ENCODE measurements at regions not wholly inside any gene's neighbourhood (a gene's known extent, or its start where the extent isn't known, plus 50 kb on each side); places are given as distances from the start of the nearest gene placed in this dataset.
"Not testable (repeated sequence)": the region's sequence is repeated elsewhere in the genome, so short reads cannot be mapped to it uniquely, and the experiment has no call there.

DNA sequence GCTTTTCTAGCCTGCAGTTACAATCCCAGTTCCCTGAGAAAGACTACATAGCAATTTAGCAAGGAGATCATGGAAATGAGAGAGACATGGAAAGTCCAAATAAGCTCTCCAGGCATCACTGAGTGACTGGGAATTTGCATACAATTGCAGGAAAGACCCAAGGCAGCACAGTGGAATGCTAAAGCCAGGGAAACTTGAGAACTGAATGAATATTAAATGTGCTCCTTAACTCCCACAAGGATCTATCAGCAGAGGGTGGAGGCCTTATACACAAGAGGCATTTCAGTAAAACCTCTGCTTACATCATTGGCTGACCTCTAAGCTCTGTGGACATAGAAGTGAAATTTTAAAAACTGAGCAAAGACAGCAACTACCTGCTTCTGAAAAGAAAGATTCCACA, 355.6 kb upstream of the DAB2 start:
- peak; percentile 23 for DNase-seq

DNA sequence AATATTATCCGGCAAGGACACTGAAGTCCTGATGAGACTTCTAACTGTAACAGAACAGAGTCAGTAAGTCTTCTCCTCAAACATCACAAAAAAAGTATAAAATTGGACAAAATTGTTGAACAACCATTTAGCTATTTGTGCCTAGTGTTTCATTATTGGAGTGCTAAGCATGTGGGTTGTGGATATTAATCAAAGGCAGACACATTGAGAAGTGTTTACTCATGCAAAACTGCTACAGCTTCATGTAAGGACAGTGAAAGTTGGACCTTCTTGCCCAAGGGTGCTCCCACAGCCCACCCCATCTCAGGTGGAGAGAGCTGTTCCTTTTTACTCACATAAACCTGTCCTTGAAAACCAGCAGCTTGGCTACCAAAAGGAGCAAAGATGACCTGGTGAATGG, 355.1 kb upstream of the DAB2 start:
- no peak for DNase-seq

DNA sequence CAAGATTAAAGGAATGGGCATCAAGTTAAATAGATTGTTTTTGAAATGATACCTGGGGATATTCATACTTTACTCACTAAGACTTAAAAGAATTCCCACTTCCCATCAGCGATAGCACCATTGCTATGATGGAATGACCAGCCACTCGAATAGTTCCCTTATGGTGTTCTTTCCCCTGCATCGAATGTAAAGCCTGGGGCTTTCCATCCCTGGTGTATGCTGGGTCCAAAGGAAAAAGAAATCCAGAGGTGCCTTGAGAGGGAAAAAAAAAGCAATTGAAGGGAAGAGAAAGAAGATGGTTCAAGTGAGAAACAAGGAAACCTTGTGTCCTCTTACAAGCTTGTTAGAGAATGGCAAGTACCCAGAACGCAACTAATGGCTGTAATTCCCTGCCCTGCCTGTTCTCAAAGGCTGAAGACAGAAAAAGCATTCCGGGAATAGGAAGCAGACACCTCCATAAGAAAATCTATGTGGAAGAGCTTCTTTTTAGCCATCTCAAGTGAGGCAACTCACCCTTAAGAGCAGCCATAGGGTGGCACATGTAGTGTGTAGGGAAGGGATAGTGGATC, 351.1 kb upstream of the DAB2 start:
- no peak for DNase-seq

DNA sequence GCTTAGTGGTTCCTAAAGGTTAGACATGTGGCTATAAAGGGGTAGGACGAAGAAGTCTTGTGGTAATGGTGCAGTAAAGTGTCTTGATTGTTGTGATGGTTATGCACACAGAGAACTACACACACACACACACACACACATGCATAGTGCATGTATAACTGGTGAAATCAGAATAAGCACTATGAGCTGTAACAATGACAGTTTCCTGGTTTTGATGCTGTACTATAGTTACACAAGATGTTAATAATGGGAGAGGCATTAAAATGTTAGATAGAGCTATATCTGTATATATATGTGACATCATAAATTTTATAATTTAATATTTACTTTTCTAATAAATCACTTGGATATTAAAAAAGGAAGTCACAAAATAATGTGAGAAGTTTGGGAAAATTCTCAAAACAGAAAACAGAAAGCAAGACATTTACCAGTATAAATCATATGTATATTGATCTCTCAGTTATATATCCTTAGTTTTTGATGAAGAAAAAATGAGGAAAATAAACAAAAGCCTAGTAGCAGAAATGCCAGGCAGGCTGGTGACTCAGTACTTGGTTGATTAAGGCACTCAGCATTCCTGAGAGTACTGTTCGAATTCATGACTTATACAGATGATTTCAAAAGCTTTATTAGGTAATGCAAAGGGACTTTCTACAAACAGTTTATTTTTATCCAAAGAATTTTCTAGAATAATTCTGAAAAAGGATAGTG, 350.5 kb upstream of the DAB2 start:
- peak; percentile 68 for DNase-seq

DNA sequence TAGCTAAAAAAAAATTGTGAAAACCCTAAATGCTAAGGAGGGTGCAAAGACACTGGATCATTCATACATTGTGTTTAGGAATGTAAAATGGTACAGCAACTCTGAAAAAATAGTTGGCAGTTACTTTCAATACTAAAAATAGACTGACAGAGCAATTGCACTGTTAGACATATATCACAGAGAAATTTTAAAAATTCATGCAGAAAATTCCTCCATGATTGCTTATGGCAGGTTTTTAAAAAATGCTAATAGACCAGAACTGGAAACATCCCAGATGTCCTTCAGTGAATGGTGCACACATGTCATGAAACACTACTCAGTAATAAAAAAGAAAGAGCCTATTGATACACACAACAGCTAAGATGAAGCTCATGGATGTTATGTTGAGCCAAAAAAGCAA, 349.8 kb upstream of the DAB2 start:
- no peak for DNase-seq

DNA sequence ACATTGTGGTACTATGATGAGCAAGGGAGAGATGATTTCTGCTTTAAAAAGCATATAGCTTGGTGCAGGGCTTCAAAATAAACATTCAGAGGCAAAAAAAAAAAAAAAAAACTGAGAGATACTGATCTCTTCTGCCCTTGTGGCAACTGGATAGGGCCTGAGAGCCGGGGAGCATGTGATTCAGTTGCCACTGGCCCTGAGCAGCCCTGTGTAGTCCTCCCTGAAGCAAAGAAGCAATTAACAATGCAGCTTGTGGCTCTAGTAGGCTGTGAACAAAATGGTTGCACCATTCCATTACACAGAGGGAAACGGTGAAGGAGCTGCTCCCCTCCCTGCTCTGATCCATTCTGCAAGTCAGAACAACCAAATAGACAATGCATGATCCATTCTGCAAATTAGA, 347.5 kb upstream of the DAB2 start:
- no peak for DNase-seq

DNA sequence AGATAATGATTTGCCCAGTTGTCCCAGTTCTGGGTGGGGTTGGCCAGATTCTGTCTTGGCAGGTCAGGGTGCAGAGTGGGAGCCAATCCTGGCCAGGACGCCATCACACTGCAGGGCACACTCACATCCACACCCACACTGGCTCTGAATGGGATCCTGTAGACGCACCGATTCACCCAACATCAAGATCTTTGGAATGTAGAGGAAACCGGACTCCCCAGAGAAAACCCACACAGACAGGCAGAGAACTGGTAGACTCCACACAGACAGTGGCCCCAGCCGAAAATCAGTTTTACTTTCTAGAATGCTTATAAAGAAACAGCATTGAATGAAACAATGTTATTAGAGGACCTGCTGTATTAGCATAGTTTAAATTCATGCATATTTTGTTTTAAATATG, 343.1 kb upstream of the DAB2 start:
- no peak for DNase-seq

DNA sequence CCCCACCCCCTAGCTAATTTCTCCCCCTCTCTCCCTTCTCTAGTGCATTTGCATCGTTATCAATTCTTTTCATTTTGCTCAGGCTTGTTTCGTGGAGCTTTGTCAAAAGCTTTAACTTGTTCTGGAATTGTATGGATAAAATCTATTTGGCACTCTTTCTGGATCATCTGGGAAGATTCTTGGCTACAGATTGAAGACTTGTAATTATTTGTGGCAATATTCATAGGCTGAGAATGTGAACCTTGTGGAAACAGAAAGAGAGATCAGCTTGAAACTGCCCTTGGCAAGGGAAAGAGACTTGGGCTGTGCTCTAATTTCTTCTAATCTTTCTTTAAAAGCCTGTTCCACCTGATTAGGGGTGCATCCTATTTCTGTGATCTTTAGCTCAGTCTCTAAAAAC, 340.6 kb upstream of the DAB2 start:
- DNase-seq, result no peak

DNA sequence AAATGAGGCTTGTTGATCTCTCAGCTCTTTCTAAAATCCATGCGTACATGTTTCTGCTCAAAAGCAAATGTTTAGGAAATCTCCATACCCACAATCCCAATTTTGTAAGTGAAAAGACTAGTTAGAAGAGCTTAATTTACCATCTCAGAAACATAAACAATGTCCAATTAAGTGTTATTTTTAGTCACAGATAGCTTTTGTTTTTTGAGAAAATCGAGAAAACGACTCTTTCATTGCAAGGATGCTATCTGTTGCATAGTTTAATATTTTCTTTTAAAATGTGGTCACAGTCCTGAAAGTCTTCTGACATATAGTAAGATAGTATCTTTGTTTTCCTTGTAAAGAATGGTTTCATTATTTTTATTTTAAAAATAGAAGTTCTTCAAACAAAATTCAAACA, 338.0 kb upstream of the DAB2 start:
- DNase-seq, result no peak

DNA sequence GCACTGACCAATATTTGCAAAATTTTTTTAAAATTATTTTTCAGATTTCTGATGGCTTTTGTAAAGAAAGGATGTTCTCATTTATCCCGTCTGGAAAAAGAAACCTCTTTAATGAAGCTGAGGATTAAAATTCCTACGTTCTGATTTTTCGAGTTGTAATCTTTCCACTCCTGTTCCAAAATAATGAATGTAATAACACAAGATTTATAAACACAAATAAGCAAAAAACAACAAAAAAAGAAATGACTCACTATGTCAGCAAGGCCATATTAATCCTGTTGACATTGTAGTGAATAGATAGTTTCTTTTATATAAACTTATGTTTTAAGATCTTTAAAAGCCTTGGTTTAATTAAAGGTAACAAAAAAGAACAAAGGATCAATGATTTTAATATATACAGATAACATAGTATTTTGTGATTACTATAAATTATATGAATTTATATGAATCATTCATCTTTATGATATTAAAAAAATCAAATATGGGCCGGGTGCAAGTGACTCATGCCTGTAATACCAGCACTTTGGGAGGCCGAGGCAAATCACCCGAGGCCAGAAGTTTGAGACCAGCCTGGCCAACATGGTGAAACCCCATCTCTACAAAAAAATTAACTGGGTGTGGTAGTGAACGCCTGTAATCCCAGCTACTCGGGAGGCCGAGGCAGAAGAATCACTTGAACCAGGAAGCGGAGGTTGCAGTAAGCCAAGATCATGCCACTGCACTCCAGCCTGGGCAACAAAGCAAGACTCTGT, 336.6 kb upstream of the DAB2 start:
- DNase-seq, result no peak

DNA sequence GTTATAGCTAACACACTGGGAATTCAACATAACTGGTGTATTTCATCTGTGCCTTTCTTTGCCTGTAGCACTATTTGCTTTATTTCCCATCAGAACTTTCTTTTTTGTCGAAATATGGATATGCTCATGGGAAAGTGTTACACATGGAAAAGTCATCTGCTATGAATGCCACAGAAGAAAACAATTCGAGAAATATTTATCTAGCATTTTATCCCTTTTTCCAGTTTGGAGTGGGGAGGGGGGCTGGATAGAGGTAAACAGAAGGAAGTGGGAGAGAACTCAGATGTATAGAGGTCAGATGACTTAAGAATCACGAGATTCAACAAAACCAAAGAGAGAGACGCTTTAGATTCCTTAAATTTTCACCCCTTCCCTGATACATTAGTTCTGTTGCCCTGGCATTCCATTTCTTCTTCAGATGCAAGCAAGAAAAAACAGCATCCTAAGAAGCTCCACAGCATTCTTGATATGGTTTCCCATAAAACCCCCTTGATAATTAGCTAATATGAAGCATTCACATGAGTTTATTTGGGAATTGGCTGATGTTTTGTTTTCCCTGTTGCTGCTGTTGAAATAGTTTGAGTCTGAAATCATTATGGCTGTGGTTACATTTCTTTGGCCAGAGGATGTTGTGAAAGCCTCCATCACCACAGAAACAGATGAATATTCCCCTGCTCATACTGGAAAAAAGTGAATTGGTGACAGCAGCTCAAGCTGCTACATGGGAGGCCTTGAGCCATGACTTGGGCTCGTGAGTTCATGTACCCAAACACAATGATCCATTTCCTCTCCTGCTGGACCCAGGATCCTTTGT, 335.8 kb upstream of the DAB2 start:
- DNase-seq, result peak; percentile 82

DNA sequence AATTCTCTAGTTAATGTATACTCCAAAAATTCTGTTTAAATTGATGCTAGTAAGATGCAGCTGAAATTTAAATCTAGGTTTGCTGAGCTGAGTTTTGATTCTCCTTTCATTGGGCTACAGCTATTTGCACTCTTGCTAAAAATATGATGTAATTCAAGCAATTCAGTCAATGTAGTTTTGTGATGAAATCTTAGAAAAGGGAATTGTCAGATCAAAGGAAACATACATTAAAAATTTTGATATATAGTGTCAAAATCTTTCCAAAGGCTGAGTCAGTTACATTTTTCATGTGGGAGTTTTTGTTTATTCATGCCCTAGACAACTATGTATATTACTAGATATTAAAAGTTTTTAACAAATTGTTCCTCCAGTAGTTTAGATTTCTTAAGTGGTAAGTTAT, 334.9 kb upstream of the DAB2 start:
- no peak for DNase-seq

DNA sequence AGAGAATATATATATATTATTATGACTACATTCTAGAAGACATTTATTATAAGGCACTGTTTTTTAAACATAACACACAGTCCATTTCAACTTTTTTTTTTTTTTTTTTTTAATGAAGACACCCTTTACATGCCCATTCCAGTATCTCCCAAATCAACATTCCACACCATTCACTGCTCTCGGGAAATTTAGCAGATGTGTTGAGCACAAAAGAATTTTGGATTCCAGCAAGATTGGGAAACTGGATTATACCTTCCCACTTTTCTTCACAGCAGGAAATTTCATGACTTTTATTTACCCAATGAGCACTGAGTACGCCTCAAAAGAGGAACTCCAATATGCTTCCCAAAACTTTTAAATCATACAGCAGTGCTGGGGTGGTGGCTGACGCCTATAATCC, 333.6 kb upstream of the DAB2 start:
- DNase-seq, result no peak

DNA sequence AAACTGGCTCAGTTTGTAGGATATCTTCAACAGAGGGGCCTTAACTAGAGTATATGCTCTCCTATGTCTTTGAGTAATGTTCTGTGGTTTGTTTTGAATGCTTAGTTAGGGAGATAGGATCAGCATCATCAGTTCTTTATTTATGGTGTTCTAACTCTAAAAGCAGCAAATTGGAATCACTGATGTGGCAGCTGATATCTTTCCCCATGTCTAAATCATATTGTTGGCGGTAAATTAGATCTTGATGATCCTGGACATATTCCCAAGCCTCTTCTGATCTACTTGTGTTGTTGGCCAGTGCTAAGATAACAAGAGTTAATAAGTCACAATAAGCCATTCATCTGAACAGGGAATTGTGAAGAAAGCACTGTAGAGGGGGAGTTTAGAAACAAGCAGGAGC, 332.4 kb upstream of the DAB2 start:
- DNase-seq, result peak; percentile 22

DNA sequence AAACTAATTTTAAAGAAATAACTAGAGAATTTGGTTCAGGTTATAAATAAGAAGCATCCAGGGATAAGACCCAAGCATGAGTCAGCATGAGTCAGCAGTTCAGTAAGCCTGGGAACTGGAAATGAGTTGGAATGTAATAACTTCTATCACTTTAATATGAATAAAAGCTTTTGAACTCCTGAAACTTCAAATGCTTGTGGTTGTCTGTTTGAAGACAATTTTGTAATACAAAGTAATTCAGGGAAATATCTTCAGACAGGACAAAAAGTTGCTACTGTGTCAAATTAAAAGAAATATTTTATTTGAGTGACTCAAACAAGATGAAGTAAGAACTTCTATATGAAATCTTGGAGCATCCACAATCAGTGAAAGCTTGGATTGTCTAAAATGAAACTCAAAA, 331.2 kb upstream of the DAB2 start:
- peak; percentile 72 for DNase-seq

DNA sequence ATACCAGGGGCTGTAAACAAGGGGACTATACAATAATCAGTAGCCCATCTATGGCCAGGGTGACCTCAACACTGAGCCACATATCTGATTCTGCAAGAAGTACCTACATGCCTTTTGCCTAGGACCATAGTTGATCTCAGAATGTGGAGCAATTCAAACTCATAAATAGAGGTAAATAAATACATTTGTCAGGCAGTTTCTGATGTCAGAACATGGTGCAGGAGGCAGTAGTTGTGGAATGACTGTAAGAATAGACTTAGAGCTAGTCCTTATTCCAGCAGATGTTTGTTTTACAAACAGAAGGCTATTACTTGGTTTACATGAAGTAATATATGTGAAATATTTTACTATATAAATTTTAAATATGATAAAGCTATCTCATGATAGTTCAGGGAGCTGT, 330.7 kb upstream of the DAB2 start:
- DNase-seq, result no peak

DNA sequence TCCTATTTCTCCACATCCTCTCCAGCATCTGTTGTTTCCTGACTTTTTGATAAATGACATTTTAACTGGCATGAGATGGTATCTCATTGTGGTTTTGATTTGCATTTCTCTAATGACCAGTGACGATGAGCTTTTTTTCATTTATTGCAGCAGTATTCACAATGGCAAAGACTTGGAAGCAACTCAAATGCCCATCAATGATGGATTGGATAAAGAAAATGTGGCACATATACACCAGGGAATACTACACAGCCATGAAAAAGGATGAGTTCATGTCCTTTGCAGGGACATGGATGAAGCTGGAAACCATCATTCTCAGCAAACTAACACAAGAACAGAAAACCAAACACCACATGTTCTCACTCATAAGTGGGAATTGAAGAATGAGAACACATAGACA, 329.0 kb upstream of the DAB2 start:
- not testable (repeated sequence) for DNase-seq

DNA sequence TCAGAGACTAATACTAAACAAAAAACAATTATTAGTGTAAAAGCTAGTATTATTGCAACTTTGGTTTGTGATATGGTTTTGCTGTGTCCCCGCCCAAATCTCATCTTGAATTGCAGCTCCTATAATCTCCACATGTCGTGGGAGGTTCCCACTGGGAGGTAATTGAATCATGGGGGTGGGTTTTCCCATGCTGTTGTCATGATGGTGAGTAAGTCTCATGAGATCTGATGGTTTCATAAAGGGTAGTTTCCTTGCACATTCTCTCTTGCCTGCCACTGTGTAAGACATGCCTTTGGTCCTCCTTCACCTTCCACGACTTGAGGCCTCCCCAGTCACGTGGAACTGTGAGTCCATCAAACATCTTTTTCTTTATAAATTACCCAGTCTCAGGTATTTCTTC, 325.9 kb upstream of the DAB2 start:
- DNase-seq, result no peak

DNA sequence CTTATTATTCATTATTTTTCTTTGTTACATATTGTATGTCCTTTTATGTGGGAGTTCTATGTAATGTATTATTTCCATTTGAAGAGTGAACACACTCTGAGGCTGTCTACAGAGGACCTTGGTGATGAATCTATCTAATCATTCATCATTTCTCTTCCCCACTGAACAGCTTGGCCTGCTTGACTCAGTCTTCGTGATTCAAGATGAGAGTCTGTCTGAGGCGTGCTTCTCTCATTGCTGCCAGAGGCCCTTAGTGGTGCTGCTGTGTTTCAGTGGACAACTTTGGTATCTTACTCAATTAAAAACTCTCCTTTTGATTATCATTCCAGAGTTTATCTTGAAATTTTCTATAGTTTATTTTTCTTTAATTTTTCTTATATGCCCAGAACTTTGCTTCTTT, 318.1 kb upstream of the DAB2 start:
- no peak for DNase-seq

DNA sequence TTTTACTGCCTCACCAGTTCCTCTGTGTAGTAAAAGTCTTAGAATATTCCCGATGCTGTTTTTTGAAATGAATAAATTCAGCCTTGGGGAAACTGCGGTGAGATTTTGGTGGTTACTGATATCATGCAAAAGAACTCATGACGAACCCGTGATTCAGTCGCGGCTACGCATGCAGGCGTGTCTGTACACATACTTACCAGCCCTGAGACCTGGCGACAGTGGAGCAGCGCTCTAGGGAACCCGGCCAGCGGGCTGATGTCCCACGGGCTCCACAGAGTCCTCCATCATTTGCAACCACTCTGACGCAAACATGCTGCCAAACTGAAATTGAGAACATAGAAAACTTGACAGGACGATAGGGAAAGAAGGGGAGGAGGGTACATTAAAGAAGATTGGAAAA, 315.6 kb upstream of the DAB2 start:
- no peak for DNase-seq

DNA sequence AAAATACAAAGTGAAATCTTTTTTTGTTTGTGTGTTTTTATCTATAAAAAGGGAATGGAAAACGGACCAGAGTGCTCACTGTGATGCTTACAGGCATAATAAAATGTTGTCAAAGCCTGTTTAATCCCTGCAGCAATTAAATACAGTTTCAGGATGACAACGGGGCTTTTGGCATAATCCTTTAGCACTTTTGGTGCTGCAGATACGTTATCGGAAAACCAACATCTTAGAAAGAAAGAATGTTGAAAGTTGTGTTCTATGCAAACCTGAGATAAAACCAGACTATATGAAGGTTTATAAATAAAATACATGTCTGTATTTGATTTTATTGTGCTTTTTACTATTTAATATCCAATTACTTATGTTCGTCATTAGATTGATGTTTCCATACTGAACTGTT, 307.4 kb upstream of the DAB2 start:
- DNase-seq, result no peak

DNA sequence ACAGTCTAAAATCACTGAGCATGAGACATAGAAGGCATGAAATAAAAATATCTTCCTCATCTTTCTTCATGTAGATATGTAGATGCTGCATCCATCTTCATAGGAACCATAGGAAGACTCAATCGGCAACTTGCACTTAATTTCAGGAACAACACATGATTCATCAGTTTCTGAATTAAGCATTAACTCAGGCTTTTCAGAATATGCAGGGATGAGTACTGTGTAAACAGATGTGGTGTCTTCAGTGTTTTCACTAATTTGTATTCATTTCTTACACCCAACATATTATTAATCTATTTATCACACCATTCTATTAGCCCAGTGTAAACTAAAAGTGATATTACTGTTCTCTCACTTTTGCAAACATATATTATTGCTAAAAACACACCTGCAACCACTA, 305.9 kb upstream of the DAB2 start:
- no peak for DNase-seq

DNA sequence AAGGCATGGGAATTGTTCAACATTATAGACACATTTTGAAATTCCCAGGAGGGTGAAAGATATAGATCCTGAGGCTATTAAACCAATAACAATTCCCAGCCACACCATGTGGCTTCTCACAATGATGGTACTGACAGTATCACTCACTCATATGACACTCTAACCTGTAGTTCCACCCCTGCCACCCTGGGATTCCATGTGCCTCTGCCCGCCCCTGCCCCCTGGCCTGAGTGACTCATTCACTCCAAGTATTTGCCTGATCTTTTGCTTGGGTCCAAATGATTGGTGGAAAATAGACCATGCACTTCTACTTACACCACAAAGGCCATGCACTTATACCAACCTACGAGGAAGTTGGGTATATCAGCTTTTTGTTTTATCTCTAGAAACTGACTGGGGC, 305.2 kb upstream of the DAB2 start:
- no peak for DNase-seq

DNA sequence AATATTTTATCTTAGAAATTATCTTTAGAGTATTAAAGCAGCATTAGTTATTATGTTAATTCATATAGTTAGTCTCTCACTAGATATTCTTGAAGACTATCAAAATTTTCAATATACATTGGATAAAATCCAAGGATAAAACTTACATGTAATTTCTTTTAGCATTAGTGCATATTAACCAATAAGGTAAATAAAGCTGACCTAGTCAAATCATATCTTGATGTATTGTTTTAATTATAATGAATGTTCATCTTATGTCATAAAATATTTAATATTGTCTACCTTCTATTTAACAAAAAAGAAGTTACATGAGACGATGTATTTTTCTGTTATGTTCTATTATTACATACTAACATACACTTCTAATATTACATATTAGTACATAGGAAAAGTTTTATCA, 301.7 kb upstream of the DAB2 start:
- DNase-seq, result no peak

Measured in kidney glomerular epithelial cell (primary cell).